Stimulated activated CD4-positive, alpha-beta T cell treated with anti-CD3 and anti-CD28 coated beads, Interleukin-4, amount 100 ng/mL, for 1 hour (primary cell): ENCODE measurements at regions not wholly inside any gene's neighbourhood (a gene's known extent, or its start where the extent isn't known, plus 50 kb on each side); places are given as distances from the start of the nearest gene placed in this dataset.
A peak's percentile ranks its signal among the peaks of the same experiment; 100 is the strongest.
"Not testable (repeated sequence)": the region's sequence is repeated elsewhere in the genome, so short reads cannot be mapped to it uniquely, and the experiment has no call there.

Experiments
- DNase-seq: peaks from one replicate; pipeline ENCODE4 v3.0.0-alpha.2; 2020

DNA sequence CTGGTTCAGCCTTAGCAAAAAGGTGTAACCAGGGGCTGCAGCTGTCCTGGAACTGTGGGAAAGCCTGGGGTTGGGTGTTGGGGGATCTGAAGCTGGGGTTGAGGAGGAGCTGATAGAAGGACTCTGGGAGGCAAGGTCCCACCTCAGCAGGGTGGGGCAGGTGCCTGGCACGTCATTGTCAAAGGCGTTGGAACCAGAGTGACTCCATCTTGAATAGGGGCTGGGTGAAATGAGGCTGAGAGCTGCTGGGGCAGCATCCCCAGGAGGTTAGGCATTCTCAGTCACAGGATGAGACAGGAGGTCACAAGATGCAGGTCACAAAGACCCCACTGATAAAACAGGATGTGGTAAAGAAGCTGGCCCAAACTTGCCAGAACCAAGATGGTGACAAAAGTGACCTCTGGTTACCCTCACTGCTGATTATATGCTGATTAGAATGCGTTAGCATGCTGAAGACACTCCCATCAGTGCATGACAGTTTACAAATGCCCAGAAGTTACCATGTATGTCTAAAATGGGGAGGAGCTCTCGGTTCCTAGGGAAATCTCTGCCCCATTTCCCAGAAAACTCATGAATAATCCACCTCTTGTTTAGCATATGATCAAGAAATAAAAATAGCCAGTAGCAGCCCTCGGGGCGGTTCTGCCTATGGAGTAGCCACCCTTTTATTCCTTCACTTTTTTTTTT lies 85.4 kb downstream of the IER5 start:
- no peak for DNase-seq

- DNase-seq, result no peak
Measured at GRCh38 chr1:181174861-181175260, 86.4 kb downstream of the IER5 start.

DNA sequence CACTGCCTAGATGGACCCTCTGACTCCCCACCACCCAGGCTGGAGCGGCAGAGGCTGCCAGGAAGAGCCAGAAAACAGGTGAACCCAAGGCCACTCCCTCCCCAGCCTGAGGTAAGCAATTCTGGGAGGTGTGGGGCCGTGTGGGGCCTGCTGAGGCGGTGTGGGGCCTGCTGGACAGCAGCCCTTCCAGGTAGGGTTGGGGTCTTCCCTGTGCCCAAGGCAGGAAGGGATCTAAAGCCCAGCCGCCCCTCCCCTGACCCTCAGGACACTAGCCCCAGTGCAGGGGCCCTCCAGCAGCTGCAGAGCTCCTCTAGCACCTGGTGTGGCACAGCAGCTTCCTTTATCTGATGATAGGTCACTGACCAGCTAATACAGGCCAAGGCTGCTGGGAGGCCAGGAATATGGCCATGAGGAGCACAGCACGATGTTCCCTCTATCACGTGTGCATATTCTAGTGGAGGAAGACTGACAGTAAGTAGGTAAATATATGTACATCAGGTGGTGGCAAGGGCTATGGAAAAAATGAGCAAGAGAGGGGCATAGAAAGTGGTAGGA lies 86.9 kb downstream of the IER5 start:
- DNase-seq, result no peak

- no peak for DNase-seq
Measured at GRCh38 chr1:181175955-181176354, 87.5 kb downstream of the IER5 start.

DNA sequence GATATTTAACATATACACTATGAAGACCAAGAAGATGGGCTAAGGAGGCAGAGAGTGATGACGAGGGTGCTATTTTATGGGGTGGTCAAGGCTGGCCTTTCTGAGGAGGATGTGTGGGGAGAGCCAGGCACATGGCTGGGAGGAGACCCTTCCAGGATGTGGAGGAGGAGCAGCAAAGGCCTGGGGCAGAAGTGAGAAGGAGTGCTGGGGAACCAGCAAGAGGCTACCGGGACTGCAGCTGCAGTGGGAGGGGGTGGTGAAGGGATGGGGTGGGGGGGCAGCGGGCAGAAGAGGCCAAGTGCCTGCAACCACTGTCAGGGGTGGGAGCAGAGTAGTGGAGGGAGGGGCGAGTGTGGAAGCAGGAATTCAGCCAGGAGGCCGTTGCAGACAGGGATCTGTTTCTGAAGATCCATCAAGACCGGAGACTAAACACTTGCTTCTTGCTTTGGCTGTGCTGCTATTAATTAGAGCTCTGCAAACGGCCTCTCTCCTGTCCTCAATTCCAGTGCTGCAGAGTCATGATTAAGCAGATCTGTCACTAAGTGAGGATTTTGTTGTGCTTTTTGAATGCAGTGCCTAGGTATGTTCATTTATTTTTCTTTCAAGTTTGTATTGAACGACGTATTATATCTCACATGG lies 89.9 kb downstream of the IER5 start:
- DNase-seq, result no peak

GRCh38 chr1:181179279-181179986 lies 90.9 kb downstream of the IER5 start:
- DNase-seq, result no peak

- DNase-seq, result peak; percentile 47
Measured at GRCh38 chr1:181179987-181180365, 91.5 kb downstream of the IER5 start.

DNA sequence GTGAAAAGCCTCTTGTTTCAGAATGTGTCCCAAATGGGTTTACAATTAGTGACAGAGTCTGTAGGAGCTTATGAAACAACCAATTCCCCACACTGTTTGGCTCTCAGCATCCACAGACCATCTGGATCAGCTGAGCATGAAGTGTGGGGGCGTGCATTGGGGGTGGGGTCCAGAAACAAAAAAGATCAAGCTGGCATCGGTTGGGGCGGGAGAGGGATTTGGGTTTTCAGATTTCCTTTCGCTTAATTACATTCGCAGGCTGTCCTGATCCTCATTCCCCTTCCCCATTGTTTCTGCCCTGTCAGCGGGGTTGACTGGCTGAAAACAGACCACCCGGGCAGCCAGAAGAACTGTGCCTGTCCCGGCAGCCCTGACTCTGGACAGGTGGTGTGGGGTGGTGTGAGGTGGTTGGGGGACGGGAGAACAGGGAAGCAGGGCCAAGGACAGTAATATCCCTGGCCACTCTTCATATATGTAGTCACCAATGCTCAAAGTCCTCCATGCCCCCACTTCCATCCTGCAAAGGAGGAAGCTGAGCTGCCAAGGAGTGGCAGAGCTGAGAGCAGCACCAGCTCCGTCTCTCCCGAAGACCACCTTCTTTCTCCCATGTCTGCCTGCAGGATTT lies 92.0 kb downstream of the IER5 start:
- DNase-seq, result no peak

DNA sequence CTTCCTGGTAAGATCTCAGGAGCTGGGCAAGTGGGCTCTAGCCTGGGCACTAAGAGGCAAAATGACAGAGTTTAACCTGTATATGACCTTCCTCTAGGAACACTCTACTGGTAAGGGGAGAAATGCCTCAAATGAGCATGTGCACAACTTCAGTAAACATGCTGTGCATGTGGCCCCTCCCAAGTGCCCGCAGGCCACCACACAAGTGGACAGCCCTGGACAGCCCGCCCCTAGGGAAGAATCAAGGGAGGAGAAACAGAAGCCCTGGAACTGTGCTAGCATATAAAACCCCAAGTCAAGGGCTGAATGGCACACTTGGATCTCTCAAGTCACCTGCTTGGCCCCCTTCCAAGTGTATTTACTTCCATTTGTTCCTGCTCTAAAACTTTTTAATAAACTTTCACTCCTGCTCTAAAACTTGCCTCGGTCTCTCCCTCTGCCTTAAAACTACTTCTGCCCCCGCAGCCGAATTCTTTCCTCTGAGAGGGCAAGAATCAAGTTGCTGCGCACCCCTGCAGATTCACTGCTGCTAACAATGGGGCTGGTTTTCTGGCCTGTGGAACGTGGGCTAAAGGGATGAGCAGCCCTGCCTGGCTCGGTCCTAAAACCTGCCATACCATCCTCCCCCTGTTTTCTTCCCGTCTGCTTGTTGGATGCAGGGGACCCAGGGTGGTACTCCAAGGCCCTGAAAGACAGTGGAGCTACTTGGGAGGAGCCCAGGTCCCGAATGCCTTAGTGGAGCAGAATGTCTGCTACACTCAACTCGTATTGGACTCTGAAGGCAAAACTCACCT lies 93.5 kb downstream of the IER5 start:
- DNase-seq, result no peak

DNA sequence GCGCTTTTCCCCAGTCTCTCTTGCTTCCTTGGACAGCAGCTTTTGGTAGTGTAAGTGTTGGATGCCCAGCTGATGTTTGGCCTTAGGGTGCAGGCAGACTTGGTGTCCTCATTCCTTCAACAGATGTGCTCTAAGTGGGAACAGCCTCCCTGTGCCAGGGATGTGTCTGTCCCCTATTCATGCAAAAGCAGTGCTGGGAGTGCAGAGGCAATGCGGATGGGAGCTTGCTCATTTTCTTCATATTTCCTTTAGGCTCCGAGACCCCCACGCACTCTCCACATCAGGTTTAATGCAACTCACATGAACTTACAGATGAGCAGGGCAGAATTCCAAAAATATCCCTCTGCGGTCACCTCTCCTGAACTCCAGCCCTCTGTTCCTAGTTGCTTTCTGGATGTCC lies 96.1 kb downstream of the IER5 start:
- no peak for DNase-seq

GRCh38 chr1:181185461-181185860 lies 97.0 kb downstream of the IER5 start:
- DNase-seq, result no peak

GRCh38 chr1:181186133-181186532 lies 97.6 kb downstream of the IER5 start:
- not testable (repeated sequence) for DNase-seq

GRCh38 chr1:181187337-181188126 lies 99.0 kb downstream of the IER5 start:
- no peak for DNase-seq

GRCh38 chr1:181189245-181189644 lies 100.7 kb downstream of the IER5 start:
- DNase-seq, result no peak

DNA sequence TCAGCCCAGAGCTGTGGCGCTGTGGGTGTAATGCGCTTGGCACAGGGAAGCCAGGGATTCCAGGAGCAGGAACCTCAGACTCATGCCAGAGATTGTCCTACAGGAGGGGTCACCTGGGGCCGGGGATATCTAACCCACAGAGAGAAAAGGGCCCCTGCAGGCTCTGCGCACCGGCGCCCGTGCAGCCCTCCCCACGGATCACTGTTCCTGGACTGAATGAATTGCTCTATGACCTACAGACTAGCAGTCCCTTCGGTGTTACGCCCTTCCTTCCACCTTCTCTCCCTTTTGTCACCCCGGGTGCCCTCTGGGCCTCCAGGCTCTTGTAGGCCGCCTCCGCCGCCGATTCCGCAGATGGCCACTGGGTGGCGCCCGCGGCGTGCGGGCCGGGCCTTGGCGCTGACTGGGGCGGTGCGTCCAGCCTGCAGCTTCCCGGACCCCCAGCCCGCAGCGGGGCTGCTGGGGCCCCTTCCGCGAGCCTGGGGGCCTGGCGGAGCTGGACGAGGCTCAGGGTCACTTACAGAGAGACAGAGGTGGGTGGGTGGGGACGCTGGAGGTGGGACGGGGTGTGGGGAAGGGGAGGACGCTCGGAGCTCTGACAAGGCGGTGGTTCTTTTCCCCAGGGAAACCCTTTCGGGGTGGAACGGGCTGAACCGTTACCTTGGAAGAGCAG lies 101.3 kb downstream of the IER5 start:
- peak; percentile 78 for DNase-seq

DNA sequence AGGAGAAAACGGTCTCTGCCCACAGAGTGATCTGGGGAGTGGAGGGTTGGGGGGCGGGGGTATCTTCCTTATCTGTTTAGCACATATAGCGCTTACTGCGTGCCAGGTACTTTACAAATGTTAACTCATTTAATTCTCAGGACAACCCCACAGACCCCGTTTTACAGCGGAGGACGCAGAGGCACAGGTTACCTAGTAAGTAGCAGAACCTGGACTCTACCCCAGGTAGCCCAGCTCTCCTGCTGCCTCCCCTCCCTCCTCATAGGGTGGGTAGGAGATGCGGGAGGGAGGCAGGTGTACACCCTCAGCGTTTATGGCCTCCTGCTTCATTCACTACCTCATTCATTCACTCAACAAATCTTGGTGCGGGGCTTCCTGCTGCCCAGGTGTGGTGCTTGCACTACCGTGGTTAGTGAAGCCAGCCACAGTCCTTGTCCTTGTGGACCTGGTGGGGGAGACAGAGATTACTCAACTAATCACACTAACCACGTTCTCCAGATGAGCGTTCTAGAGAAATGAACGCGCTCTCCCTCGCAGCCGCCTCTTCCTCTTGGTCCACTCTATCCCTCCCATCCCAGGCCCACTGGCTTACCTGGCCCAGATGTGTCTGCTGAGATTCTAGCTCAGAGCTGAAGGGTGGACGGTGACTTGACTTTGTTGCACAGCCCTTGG lies 102.0 kb downstream of the IER5 start:
- no peak for DNase-seq

GRCh38 chr1:181191494-181192040 lies 103.1 kb downstream of the IER5 start:
- no peak for DNase-seq

DNA sequence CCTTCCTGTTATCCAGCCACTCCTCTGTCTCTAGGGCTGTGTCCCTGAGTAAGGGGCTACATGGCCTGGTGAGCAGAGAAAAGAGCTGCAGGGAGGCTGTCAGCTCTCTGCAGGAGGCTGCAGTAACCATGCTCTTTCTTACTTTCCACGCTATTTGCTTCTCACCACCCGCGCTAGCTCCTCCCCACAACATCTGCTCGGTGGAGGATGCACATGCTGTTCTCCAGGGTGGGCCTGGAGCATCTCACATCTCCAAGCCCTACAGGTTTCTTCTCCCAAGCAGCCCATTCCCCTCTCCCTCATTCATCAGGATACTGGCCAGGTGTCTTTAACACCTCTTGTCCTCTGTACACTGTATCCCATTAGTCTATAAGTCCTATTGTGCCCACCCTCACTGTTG lies 103.8 kb downstream of the IER5 start:
- DNase-seq, result no peak

DNA sequence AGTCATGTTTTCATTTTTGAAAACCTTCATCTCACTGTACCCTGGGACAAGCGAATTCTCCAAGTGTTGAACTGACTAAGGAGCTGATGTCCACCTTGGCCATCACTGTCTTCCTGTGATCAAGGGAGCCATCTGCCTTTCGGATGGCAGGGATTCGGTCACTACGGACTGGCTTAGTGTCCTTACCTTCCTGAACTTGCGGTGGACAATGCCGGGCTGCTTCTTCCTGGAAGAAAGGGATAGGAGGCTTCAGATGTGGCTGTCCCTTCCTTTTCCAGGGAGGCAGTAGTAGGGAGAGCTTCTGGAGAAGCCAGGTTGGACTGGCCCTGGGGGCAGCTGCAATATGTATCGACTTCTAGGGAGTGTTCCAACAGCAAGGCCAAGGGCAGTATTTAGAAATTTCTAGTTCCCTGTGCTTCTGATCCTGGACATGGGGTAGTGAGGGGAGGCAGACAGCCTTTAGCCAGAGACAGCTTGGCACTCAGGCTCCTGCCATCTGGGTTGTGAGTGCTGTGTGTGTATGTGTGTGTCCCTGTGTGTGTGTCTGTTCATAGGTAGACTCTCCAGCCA lies 114.6 kb downstream of the IER5 start:
- DNase-seq, result no peak

DNA sequence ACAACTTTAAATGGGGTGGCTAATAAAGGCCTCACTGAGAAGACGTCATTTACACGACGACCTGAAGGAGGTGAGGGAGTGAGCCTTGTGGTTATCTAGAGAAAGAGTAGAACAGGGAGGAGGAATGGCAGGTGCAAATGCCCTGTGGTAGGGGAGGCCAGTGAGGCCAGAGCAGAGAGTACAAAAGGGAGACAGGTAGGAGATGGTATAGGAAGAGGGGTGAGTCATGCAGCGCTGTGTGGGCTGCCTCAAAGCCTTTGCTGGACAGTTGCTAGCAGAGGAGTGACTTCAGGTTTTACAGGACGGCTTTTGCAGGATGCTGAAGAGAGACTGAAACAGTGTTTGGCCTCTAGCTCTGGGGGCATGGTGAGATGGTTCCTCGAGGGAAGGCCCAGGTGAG lies 116.0 kb downstream of the IER5 start:
- DNase-seq, result no peak
